ENCODE measurements at regions not wholly inside any gene's neighbourhood (a gene's known extent, or its start where the extent isn't known, plus 50 kb on each side); places are given as distances from the start of the nearest gene placed in this dataset.

GRCh38 chr4:170736710-170737109 is 647.0 kb upstream of the AADAT start:
- peak; percentile 8 for DNase-seq (ENCODE audit: unreplicated experiment)
- H3K27me3 Mint-ChIP-seq (ENCODE audit: insufficient read depth, unreplicated experiment), result no peaks in the 10 kb centered on the region
- H3K27ac Mint-ChIP-seq (ENCODE audit: low read depth, unreplicated experiment), result no peak overlapping the region
- H3K4me3 Mint-ChIP-seq (ENCODE audit: unreplicated experiment), result no peak overlapping the region
- TF ChIP-seq, protein P1, sequence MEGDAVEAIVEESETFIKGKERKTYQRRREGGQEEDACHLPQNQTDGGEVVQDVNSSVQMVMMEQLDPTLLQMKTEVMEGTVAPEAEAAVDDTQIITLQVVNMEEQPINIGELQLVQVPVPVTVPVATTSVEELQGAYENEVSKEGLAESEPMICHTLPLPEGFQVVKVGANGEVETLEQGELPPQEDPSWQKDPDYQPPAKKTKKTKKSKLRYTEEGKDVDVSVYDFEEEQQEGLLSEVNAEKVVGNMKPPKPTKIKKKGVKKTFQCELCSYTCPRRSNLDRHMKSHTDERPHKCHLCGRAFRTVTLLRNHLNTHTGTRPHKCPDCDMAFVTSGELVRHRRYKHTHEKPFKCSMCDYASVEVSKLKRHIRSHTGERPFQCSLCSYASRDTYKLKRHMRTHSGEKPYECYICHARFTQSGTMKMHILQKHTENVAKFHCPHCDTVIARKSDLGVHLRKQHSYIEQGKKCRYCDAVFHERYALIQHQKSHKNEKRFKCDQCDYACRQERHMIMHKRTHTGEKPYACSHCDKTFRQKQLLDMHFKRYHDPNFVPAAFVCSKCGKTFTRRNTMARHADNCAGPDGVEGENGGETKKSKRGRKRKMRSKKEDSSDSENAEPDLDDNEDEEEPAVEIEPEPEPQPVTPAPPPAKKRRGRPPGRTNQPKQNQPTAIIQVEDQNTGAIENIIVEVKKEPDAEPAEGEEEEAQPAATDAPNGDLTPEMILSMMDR (IDR thresholded peaks at IDR 0.05; ENCODE audit: unreplicated experiment), result no peak
- BruUV-seq (replicated peaks), result no TSS peak
- intact Hi-C loops (cut with micrococcal nuclease), result no loop called here
- no peaks in the 10 kb centered on the region for H3K9me3 Mint-ChIP-seq (ENCODE audit: unreplicated experiment)
- no peaks in the 10 kb centered on the region for H3K36me3 Mint-ChIP-seq (ENCODE audit: insufficient read depth, unreplicated experiment)
- H3K4me1 Mint-ChIP-seq (ENCODE audit: insufficient read depth, unreplicated experiment), result peaks cover 6% of the 10 kb centered on the region
- ChIA-PET POLR2A (interaction anchor here (0.6 to 1.0 kb wide), 2 partner anchors 9 to 27 kb away, joined by 3 to 4 read pairs; no protein-coding TSS in a partner anchor), CTCF (no interaction called here)

GRCh38 chr4:170729897-170730296 is 640.1 kb upstream of the AADAT start:
- intact Hi-C loops (cut with micrococcal nuclease), result no loop called here
- ChIA-PET POLR2A (interaction anchor here (0.7 kb wide), 1 partner anchor 40 kb away, joined by 3 read pairs; no protein-coding TSS in a partner anchor), CTCF (no interaction called here)
- TF ChIP-seq, protein P1 (IDR thresholded peaks at IDR 0.05; ENCODE audit: unreplicated experiment), result no peak
- no TSS peak for BruUV-seq (replicated peaks)
- Mint-ChIP-seq H3K4me3 (ENCODE audit: unreplicated experiment) (no peak overlapping the region), H3K36me3 (ENCODE audit: insufficient read depth, unreplicated experiment) (no peaks in the 10 kb centered on the region), H3K4me1 (ENCODE audit: insufficient read depth, unreplicated experiment) (no peaks in the 10 kb centered on the region), H3K27me3 (ENCODE audit: insufficient read depth, unreplicated experiment) (no peaks in the 10 kb centered on the region), H3K9me3 (ENCODE audit: unreplicated experiment) (no peaks in the 10 kb centered on the region), H3K27ac (ENCODE audit: low read depth, unreplicated experiment) (no peak overlapping the region)
- no peak for DNase-seq (ENCODE audit: unreplicated experiment)

GRCh38 chr4:170729236-170729635 is 639.5 kb upstream of the AADAT start:
- Mint-ChIP-seq H3K4me1 (ENCODE audit: insufficient read depth, unreplicated experiment) (no peaks in the 10 kb centered on the region), H3K4me3 (ENCODE audit: unreplicated experiment) (no peak overlapping the region), H3K36me3 (ENCODE audit: insufficient read depth, unreplicated experiment) (no peaks in the 10 kb centered on the region), H3K9me3 (ENCODE audit: unreplicated experiment) (no peaks in the 10 kb centered on the region), H3K27me3 (ENCODE audit: insufficient read depth, unreplicated experiment) (no peaks in the 10 kb centered on the region), H3K27ac (ENCODE audit: low read depth, unreplicated experiment) (no peak overlapping the region)
- no TSS peak for BruUV-seq (replicated peaks)
- DNase-seq (ENCODE audit: unreplicated experiment), result no peak
- POLR2A ChIA-PET, result no interaction called here
- TF ChIP-seq, protein P1 (IDR thresholded peaks at IDR 0.05; ENCODE audit: unreplicated experiment), result no peak
- intact Hi-C loops (cut with micrococcal nuclease), result no loop called here
- CTCF ChIA-PET, result no interaction called here

DNA sequence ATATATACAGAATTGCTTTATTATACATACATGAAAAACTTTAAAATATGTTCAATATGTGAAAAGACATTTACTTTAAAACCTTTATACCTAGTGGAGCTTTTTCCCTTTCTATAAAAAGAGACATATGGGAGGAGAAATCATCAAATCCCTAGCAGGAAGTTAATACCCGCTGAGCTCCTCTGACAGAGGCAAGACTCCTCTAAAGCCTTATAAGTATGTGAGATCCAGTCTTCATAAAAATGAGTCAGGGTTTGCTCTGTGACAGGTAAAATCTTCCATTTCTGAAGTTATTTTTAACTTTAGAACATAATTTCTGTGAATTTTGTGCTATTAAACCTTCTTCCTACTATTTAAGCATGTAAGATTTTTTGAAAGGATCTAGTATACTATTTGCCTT is 634.4 kb upstream of the AADAT start:
- Mint-ChIP-seq H3K36me3 (ENCODE audit: insufficient read depth, unreplicated experiment) (no peaks in the 10 kb centered on the region), H3K4me1 (ENCODE audit: insufficient read depth, unreplicated experiment) (no peaks in the 10 kb centered on the region), H3K9me3 (ENCODE audit: unreplicated experiment) (peaks cover 8% of the 10 kb centered on the region), H3K4me3 (ENCODE audit: unreplicated experiment) (no peak overlapping the region), H3K27me3 (ENCODE audit: insufficient read depth, unreplicated experiment) (no peaks in the 10 kb centered on the region), H3K27ac (ENCODE audit: low read depth, unreplicated experiment) (no peak overlapping the region)
- intact Hi-C loops (cut with micrococcal nuclease), result no loop called here
- TF ChIP-seq, protein P1 (IDR thresholded peaks at IDR 0.05; ENCODE audit: unreplicated experiment), result no peak
- no TSS peak for BruUV-seq (replicated peaks)
- DNase-seq (ENCODE audit: unreplicated experiment), result no peak
- ChIA-PET POLR2A (no interaction called here), CTCF (no interaction called here)
